ENCODE measurements at regions not wholly inside any gene's neighbourhood (a gene's known extent, or its start where the extent isn't known, plus 50 kb on each side); places are given as distances from the start of the nearest gene placed in this dataset.

GRCh38 chr10:10270126-10271050, 747.3 kb upstream of the CELF2 start:
- Histone ChIP-seq H3K4me2 (ENCODE audit: low read length) (no peak overlapping the region), H3K9me3 (ENCODE audit: control insufficient read depth, insufficient read depth, low read length) (no peaks in the 10 kb centered on the region), H3K27me3 (ENCODE audit: control insufficient read depth, low read length) (no peaks in the 10 kb centered on the region), H3K4me3 (ENCODE audit: low read length) (no peak overlapping the region), H3K27ac (ENCODE audit: low read depth, low read length) (no peak overlapping the region), H3K9me2 (replicated peaks; ENCODE audit: control insufficient read depth, low read length) (no peaks in the 10 kb centered on the region), H3K36me3 (ENCODE audit: control insufficient read depth, low read length) (no peaks in the 10 kb centered on the region), H3K79me2 (ENCODE audit: control insufficient read depth, low read length) (no peaks in the 10 kb centered on the region), H4K20me1 (ENCODE audit: control insufficient read depth, insufficient read depth, low read depth, low read length) (no peaks in the 10 kb centered on the region), H3K4me1 (ENCODE audit: control insufficient read depth, low read length) (no peaks in the 10 kb centered on the region), H3F3A (ENCODE audit: control insufficient read depth, insufficient read depth) (no peaks in the 10 kb centered on the region)
- TF ChIP-seq EZH2phosphoT487 (IDR thresholded peaks at IDR 0.05; ENCODE audit: borderline replicate concordance, low read length) (no peak), CTCF (IDR thresholded peaks at IDR 0.05; ENCODE audit: low read depth, low read length, poor library complexity, severe bottlenecking) (no peak)

- Histone ChIP-seq H3K27me3 (ENCODE audit: control insufficient read depth, low read length) (no peaks in the 10 kb centered on the region), H3K4me1 (ENCODE audit: control insufficient read depth, low read length) (no peaks in the 10 kb centered on the region), H4K20me1 (ENCODE audit: control insufficient read depth, insufficient read depth, low read depth, low read length) (no peaks in the 10 kb centered on the region), H3K4me3 (ENCODE audit: low read length) (no peak overlapping the region), H3K27ac (ENCODE audit: low read depth, low read length) (no peak overlapping the region), H3F3A (ENCODE audit: control insufficient read depth, insufficient read depth) (no peaks in the 10 kb centered on the region), H3K36me3 (ENCODE audit: control insufficient read depth, low read length) (no peaks in the 10 kb centered on the region), H3K9me3 (ENCODE audit: control insufficient read depth, insufficient read depth, low read length) (no peaks in the 10 kb centered on the region), H3K79me2 (ENCODE audit: control insufficient read depth, low read length) (no peaks in the 10 kb centered on the region), H3K4me2 (ENCODE audit: low read length) (no peak overlapping the region), H3K9me2 (replicated peaks; ENCODE audit: control insufficient read depth, low read length) (no peaks in the 10 kb centered on the region)
- no peak for TF ChIP-seq EZH2phosphoT487 (IDR thresholded peaks at IDR 0.05; ENCODE audit: borderline replicate concordance, low read length)
Observed at GRCh38 chr10:10271639-10272192, 746.0 kb upstream of the CELF2 start.

GRCh38 chr10:10273661-10274060, 744.0 kb upstream of the CELF2 start:
- Histone ChIP-seq H3K27ac (ENCODE audit: low read depth, low read length) (no peak overlapping the region), H3F3A (ENCODE audit: control insufficient read depth, insufficient read depth) (no peaks in the 10 kb centered on the region), H3K4me3 (ENCODE audit: low read length) (no peak overlapping the region), H3K9me2 (replicated peaks; ENCODE audit: control insufficient read depth, low read length) (no peaks in the 10 kb centered on the region), H3K4me2 (ENCODE audit: low read length) (no peak overlapping the region), H3K36me3 (ENCODE audit: control insufficient read depth, low read length) (no peaks in the 10 kb centered on the region), H3K9me3 (ENCODE audit: control insufficient read depth, insufficient read depth, low read length) (no peaks in the 10 kb centered on the region), H4K20me1 (ENCODE audit: control insufficient read depth, insufficient read depth, low read depth, low read length) (no peaks in the 10 kb centered on the region), H3K4me1 (ENCODE audit: control insufficient read depth, low read length) (no peaks in the 10 kb centered on the region), H3K27me3 (ENCODE audit: control insufficient read depth, low read length) (no peaks in the 10 kb centered on the region), H3K79me2 (ENCODE audit: control insufficient read depth, low read length) (no peaks in the 10 kb centered on the region)
- TF ChIP-seq CTCF (IDR thresholded peaks at IDR 0.05; ENCODE audit: low read depth, low read length, poor library complexity, severe bottlenecking) (no peak), EZH2phosphoT487 (IDR thresholded peaks at IDR 0.05; ENCODE audit: borderline replicate concordance, low read length) (no peak)

GRCh38 chr10:10279906-10280305, 737.8 kb upstream of the CELF2 start:
- Histone ChIP-seq H3K27ac (ENCODE audit: low read depth, low read length) (no peak overlapping the region), H3K36me3 (ENCODE audit: control insufficient read depth, low read length) (no peaks in the 10 kb centered on the region), H3K9me3 (ENCODE audit: control insufficient read depth, insufficient read depth, low read length) (no peaks in the 10 kb centered on the region), H3K9me2 (replicated peaks; ENCODE audit: control insufficient read depth, low read length) (no peaks in the 10 kb centered on the region), H3F3A (ENCODE audit: control insufficient read depth, insufficient read depth) (no peaks in the 10 kb centered on the region), H3K79me2 (ENCODE audit: control insufficient read depth, low read length) (no peaks in the 10 kb centered on the region), H3K27me3 (ENCODE audit: control insufficient read depth, low read length) (no peaks in the 10 kb centered on the region), H3K4me2 (ENCODE audit: low read length) (no peak overlapping the region), H3K4me3 (ENCODE audit: low read length) (no peak overlapping the region), H4K20me1 (ENCODE audit: control insufficient read depth, insufficient read depth, low read depth, low read length) (no peaks in the 10 kb centered on the region), H3K4me1 (ENCODE audit: control insufficient read depth, low read length) (no peaks in the 10 kb centered on the region)
- TF ChIP-seq CTCF (IDR thresholded peaks at IDR 0.05; ENCODE audit: low read depth, low read length, poor library complexity, severe bottlenecking) = no peak
- TF ChIP-seq EZH2phosphoT487 (IDR thresholded peaks at IDR 0.05; ENCODE audit: borderline replicate concordance, low read length) = no peak

Data from DOHH2 (cell line).